ENCODE measurements at regions not wholly inside any gene's neighbourhood (a gene's known extent, or its start where the extent isn't known, plus 50 kb on each side); places are given as distances from the start of the nearest gene placed in this dataset.

GRCh38 chr2:134785659-134786430, 52.6 kb upstream of the ACMSD start:
- TF ChIP-seq EZH2phosphoT487 (IDR thresholded peaks at IDR 0.05; ENCODE audit: borderline replicate concordance, low read length) (no peak), CTCF (IDR thresholded peaks at IDR 0.05; ENCODE audit: low read depth, low read length, poor library complexity, severe bottlenecking) (no peak)

Data from DOHH2 (cell line).